GM18520 (cell line): ENCODE measurements at regions not wholly inside any gene's neighbourhood (a gene's known extent, or its start where the extent isn't known, plus 50 kb on each side); places are given as distances from the start of the nearest gene placed in this dataset.

Experiments used
- ATAC-seq: cut with Tn5 transposase; IDR thresholded peaks from one replicate; pipeline ENCODE4 v1.9.1; 2021; ENCODE audit not compliant: unreplicated experiment

DNA sequence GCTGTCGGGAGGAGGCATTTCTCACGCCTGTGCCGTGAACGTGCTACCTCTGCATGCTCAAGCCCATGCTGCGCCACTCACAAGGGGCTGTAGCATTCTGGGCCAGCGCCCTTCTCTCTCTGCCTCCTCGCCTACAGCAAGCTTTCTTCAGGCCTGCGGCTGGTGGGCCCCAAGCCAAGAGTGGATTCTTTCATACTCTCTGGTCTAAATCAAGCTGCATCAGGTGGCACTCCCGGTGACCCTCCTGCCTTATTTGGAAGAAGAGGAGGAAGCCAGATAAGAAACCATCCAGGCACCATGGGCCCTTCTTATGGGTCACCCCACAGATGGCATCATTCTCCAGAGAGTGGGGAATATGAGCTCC, 86.7 kb upstream of the DUSP5 start:
- no peak for ATAC-seq

- no peak for ATAC-seq
These were observed 84.5 kb upstream of the DUSP5 start for GRCh38 chr10:110413049-110413783.

DNA sequence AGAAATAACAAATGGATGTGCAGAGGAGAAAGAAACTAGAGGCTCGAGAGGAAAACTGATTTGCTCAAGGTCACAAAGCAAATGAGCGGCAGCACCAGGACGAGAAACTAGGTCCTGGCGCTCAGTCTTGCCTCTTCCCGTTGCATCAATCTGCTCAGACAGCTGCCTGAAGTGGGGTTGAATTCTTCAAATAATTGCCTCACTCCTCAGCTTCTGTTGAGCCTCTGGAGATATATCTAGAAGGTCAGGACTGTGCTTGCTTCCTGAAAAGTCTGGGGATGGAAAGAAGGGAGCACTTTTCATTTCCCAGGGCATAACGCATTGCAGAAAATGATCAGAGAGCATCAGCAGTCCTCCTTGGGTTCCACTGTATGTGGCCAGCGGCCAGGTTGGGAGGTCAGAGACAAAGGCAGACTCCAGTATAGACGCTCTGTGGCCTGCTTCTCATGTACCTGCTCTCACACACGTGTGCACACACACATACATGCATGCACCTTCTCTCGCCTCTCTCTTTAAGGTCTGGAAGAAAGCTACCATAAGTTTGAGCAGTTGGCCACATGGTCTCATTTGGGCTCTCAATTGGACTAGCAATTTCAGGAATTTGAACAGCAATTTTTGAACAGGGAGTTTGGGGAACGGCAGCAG, 83.7 kb upstream of the DUSP5 start:
- ATAC-seq, result no peak

GRCh38 chr10:110414548-110415309, 83.0 kb upstream of the DUSP5 start:
- peak; percentile 67 for ATAC-seq

DNA sequence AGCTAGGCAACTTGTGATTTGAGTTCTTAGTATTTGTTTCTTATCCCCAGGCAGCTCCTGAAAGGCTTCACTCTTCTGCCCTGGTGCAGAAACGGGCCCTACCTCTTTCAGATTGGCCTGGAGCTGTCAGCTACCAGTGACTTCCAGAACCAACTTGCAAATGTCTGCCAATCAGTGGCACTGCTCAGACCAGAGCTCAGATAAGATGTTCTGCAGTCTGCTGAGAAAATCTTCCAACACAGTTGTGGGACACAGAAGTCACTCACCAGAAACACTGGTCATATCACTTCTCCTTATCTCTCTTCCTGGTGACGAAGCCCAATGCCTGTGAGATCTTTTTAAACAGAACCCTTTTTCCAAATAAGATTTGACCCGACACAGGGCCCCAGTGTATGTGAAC, 81.9 kb upstream of the DUSP5 start:
- no peak for ATAC-seq

DNA sequence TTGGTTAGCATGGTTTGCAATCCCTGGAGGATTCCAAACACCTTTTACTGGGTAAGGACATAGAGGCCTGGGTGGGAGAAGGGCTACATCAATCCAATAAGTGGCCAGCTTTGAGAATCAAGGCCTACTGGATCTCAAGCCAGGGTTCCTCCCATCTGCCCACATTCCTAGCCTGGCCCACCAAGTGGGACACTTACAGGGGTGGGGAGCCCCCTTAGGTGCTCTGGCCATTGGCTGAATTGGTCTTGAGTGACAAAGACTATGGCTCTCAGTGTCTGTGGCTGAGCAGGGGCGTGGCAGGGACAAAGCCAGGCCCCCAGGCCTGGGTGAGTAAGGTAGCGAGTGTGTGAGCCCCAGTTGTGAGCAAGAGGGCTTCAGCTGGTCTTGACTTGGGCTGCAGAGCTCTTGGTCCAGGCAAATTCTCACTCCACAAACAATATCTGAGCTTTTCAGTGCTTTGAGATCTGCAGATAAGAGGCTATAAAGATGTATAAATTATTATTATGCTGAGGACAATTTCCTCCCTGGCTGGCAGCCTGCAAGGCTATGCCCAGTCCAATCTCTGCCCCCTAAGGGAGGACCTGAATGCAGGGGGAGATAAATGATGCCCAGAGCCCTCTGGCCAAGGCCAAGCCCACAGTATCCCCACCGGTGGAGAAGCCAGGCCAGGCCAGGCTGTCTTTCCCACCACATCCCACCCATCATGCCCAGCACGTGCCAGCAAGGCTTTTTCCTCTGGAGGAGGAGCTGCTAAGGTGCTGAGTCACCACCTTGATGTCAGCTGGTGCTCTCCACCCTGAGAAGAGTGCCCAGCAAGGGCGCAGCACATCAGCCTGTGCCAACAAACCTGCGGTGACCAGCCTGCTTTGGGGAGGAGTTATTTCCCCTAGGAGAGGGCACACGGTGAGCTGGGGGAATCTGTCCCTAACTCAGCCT, 80.7 kb upstream of the DUSP5 start:
- ATAC-seq, result no peak

- no peak for ATAC-seq
These were observed 79.5 kb upstream of the DUSP5 start for GRCh38 chr10:110418218-110418617.

- ATAC-seq, result no peak
These were observed 78.4 kb upstream of the DUSP5 start for GRCh38 chr10:110419265-110419664.

DNA sequence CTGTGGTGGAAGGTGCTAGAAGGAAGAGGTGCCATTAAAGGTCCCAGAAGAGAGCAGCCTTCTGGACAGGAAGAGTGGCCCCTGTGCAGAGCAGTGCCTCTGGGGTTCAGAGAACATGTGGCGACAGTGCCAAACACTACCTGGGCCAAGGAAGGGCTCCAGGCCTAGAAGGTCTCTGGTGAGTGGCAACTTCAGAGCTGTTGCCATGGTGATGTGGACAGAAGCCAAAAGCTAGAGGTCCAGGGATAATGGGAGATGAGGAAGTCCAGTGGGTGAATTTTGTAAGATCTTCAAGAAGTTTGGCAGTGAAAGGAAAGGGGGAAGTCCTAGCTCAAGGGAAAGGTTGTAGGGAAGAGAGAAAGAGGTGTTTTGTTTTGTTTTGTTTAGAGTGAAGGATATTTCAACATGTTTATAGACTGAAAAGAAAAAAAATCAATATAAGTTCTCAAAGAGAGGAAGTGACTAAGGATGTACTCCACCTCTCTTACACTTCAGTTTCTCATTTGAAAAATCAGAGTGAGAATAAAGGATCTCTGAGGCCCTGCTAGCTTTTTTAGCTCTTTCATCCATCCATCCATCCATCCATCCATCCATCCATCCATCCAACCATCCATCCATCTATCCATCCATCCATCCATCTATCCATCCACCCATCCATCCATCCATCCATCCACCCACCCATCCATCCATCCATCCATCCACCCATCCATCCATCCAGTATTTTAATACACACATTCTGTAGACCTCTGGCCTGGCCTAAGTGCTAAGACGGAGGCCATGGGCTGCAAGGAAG, 77.1 kb upstream of the DUSP5 start:
- ATAC-seq, result no peak

DNA sequence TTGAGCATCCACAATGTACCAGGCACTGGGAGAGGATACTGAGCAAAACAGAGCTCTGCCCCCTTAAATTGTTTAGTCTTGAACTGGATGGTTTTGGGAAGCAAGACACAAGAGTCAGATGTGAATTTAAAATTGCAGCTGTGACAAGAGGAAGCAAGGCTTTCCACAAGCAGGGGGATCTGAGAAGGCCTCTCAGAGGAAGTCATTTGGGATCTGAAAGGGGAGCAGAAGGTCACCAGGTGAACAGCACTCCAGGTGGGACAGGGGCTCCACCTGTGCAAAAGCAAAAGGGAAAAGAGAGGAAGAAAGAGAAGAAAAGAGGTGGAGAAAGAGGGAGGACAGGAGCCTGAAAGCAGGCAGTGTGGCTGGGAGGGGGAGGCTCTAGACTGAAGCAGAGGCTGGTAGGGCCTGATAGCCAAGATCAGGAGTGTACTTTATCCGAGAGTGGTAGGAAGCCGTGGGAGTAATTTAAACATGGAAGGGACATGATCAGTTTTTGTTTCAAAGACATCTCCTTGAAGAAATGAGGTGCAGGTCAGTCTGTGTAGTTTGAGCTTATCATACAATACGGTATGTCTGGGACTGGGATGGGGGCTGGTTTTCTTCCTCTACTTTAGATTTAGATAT, 76.1 kb upstream of the DUSP5 start:
- no peak for ATAC-seq

GRCh38 chr10:110422548-110422947, 75.2 kb upstream of the DUSP5 start:
- no peak for ATAC-seq

DNA sequence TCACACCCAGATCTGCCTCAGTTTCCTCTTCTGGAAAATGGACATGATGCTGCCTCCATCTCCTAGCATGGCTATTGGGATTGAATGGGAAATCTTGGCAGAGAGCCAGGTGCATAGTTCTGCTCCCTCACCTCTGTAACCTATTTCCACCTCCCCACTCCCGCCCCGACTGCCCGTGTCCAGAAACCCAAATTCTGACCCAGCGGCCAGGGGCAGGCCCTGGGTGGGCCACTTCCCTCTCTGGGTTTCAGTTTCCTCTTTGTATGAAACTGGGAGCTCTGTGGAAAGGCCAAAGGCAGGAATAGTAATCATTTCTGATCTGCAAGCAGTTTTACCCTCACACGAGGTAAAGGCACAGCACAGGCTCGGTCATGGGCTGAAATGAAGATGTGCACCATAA, 74.1 kb upstream of the DUSP5 start:
- ATAC-seq, result no peak

DNA sequence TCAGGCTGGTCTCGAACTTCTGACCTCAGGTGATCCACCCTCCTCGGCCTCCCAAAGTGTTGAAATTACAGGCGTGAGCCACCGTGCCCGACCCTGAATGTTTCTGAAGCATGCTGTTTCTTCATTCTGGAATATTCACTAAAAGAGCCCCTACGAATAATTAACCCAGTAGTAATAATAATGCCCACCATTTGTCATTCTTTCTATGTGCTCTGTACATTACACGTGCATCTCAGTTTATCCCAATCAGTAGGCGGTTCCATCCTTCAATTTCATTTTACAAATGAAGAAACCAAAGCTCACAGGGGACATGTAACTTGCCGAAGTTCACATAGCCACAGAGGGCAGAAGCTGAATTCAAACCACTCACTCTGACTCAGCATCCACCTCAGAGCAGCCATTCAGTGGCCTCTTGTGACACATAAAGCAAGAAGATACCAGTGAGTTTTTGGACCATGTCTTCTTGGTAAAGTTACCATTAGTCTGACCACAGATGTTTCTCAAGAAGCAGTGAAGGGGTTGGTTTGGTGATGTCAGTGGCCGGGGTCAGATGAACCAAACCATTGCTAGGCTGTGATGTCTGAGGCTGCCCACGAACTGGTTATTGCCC, 71.9 kb upstream of the DUSP5 start:
- ATAC-seq, result peak; percentile 82

- no peak for ATAC-seq
These were observed 71.2 kb upstream of the DUSP5 start for GRCh38 chr10:110426294-110427181.

DNA sequence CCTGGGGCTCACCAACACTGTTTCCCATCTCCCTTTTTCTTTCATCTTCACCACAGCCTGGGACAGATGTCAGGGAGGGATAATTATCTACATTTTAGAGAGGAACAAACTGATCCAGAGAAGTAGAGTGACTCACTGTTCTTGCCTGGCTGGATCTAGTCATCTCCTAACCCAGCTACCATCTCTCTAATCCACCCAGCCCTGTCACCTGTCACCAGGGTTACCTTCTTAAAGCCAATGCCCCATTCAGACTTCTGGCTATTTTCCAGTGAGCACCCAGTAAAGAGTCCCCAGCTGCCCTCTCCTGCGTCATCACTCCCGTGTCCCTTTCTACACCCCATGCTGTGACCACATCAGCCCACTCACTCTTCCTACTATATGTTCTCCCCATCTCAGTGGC, 68.4 kb upstream of the DUSP5 start:
- ATAC-seq, result no peak

DNA sequence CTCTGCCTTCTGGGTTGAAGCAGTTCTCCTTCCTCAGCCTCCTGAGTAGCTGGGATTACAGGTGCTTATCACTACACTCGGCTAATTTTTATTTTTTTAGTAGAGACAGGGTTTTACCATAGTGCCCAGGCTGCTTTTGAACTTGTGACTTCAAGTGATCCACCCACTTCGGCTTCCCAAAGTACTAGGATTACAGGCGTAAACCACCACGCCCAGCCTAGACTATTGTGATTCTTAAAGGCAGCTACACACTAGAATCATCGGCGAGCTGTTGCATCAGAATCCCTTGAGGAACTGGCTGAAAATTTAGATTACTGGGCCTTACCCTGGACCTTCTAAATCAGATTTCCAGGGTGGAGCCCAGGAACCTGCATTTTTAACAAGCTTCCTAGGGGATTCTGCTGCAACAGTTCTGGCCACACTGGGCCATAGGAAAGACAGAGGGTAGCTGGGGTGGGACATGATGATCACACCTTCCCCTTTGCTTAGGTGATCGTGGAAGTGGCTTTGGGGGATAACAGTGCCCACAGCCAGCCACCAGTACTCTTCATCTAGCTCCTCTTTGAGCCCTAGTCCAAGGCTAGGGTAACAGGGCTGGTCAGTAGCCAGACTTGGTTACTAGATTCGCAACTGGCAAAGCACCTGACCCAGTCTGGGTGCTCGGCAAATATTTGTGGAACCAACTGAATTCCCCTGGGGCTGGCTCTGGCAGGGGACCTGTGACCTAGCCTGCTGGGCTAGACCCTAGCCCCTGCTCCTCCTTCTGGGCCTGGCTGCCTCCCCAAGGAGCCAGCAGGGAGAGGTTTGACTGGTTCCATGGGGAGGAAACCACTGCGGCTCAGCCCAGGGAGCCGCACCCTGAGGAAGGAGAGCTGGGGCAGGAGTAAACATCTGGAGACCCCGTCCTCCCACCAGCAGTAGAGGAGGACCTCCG, 67.1 kb upstream of the DUSP5 start:
- ATAC-seq, result no peak

DNA sequence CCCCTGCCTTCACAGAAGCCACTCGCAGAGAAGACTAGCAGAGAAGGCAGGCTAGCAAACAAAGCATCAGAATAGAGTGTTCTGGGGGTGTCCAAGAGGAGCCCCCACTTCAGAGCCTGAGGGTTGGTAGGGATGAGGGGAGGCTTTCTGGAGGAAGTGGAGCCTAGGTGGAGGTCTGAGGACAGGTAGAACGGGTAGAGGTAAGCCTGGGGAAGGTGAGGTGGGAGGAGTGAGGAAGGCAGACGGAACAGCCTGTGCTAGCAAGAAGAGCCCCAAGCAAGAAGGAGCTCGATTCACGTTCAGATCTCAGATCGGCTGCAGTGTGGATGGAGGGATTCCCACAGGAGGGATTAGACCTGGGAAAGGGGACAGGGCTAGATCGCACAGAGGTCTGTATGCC, 66.0 kb upstream of the DUSP5 start:
- ATAC-seq, result no peak
